Midbrain (tissue), 1 donor: ENCODE measurements at regions not wholly inside any gene's neighbourhood (a gene's known extent, or its start where the extent isn't known, plus 50 kb on each side); places are given as distances from the start of the nearest gene placed in this dataset.

ENCODE experiments used
- DNase-seq: peaks from one replicate; lab custom pipeline; 2025; lab: John Stamatoyannopoulos, UW

DNA sequence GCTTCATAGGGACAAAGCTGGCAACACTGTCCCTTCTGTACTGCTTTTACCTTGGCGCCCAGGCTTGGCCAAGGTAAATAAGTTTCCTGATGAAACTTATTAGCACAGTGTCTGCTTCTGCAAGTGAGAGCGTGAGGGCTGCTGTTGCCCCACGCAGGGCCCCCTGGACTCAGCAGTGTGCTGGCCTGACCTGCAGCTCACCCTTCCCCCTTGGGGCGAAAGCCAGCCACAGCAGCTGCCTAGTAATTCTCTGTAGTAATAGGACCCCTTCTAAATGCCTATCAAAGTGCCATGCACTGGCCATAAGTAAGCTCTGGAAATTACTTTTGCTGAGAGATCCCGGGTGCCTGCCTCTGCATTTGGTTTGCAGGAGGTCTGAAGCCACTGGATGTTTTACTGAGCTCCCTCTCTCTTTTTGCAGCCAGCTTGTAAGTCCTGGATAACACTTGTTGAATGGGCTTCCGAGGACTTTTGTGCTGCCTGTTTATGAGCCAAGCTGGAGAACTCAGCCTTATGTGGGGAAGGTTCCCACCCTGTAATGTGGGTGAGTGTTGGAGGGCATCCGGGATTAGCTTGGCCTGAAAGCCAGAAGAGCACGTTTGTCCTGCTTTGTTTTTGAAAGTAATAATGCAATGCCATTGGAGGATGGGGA, 293.9 kb downstream of the C7orf25 start:
- no peak for DNase-seq

DNA sequence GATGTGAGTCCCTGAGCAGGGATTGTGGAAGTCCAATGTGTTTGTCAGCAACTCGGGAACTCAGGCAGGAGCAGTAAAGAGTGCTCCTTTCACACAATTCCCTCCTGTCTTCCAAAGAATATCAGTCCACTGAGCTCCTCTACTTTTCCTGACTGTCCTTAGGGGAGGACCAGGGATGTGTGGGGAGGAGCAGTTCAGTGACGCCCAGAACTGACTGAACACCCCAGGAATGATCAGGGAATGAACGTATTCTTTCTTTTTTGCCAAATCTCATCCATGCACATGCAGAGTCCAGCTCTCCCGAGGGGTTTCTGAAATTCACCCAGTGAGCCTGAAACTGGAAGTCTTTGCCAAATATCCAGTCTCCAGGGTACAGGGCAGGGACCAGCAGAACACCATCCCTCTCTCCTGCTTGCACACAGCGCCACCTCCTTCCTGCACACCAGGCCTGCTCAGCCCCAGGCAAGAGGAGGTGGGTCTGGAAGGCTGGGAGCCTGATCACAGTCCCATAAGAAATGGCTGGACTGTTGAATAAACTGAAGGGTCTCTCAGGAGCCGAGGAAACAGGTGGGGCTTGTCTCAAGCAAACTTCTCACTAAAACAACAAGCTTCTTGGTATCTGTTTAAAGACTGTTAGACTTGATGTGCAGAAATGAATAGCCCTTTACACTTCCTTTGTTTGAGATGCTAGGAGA, 294.7 kb downstream of the C7orf25 start:
- no peak for DNase-seq

DNA sequence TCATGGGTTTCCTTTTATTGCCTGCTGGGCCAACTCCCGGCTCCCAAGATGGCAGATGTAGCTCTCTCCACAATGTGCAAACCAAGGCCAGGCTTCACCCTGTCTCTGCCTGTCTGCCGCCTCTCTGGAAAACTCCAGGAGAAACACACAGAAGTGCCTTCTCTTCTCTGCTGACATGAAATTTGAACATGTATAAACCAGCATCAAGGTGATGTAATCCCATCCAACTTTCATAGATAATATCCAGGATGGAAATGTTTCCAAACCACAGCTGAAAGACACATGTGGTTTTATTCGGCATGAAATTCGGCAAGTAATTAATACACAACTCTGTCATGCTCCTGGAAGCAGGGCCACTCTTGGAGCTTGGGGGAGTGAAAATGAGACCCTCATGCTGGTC, 297.2 kb downstream of the C7orf25 start:
- DNase-seq = no peak

DNA sequence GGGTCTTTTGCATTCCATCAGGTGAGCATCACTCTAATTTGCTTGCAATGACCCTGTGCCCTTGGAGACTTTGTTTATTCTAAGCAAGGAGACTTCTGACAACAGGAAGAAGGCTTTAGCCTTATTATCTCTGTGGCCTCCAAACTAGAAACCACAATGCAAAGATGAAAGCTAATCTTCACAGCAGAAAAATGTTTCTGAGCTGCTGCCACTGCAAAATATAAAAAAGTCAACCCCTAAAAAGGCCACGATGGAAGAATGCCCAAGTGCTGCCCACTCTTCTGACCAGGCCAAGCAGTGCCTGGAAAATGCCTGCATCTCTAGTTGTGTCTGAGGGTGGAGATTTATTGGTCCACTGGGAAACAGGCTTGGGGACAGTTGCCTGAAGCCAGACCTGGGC, 299.9 kb downstream of the C7orf25 start:
- DNase-seq = no peak

DNA sequence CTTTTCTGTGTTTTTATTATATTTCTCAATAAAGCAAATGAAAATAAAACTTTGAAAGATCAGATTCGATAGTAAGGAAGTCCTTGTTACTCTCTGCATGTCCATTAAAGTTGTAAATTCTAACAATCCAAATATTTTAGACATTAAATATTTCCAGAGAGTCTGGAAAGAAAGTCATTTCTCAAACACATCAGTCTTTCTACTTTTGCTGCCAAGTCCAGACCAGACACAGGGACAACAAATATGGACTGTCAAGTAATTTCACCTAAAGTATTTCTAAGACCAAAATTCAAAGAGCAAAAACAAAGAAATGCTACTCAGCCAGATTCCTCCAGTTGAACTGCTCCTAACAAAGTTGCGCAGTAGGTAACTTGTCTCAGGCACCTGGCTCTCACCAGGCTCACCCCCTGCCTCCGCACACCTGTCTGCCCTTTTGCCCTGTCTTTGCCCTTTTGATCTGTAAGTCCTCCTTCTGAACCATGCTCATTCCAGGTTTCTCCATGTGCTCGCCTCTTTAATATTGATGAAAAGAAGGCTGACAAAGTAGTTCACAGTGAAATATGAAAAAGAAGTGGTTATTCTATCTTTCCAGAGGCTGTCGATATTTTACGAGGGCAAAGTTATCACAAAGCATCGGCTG, 300.5 kb downstream of the C7orf25 start:
- DNase-seq = no peak

DNA sequence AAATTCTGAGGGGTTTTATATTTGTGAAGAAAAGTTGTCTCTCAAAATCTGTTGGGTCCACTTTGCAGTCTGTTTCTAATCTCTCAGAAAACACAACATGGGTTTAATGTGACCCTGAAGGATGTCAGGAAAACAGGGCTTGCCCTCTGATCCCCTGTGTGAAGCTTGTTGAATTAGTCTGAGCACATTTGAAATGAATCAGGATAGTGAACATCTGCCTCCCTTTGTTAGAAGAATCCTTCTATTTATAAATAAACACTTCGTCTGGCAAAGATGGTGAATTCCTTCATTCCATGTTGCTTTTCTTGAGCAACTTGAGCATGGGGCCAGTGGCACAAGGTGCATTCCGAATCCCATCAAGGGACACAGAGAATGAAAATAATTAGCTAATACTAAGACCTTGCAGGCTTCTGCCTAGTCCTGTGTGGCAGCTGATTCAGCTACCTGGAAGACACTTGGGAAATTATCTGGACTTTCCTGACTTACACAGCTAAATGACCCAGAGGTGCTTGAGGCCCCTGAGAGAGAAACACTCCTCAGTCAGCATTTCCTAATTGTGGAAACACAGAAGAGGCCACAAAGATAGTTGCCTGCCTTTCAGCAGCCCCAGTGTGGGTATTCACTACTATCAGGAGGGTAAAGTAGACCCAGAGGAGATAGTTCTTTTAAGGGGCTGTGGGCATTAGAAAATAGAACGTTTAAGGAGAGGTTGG, 305.5 kb downstream of the C7orf25 start:
- DNase-seq = no peak

DNA sequence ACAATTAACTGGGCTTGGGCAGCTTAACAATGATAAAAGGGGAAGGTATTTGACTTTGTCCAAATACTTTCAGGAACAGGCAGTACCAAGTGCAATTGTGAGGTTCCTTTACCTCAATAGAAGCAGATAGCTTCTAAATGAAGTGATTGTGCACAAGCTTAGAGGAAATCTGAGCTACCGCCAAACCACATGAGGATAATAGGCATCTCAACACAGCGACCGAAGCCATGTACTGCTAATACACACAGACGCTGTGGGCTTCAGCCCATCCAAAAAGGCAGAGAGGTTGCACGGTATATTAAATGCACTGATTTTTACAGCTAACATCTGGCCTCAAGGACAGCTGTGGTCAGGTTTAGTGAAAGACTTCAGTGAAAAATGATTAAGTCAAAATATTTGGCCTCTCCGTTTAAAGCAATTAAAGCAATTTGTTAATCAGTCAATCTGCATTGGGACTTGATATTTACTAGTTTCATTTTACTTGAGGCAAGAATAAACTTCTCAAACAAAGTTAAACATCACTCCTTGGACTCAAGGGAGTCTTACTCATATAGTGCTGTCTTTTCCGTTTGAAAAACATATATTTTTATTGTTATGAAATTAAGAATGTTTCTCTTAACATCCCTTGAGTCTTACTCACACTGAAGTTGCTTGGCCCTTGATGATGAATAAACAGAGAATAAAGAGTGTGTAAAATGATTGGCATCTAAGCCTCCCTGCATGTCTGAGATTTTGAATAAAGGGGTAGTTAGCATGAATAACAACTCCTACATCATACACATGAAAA, 306.3 kb downstream of the C7orf25 start:
- DNase-seq = peak; percentile 14

DNA sequence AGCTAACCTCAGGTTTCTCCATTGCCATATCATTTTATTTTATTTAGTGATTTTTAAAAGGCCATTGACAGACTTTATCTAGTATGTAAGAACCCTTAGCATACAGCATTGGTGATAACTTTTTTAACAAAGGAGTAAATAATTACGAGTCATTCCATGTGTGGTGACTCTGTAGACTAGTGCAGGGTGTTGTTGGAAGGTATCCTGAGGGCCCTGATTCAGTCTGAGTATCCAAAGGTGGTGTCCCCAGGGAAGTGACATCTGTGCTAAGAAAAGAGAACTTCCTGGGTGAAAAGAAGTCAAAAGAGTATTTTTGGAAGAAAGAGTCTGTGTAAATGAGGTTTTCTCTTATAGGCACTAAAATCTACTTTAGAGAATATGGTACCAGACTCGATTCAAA, 308.4 kb downstream of the C7orf25 start:
- DNase-seq = no peak

DNA sequence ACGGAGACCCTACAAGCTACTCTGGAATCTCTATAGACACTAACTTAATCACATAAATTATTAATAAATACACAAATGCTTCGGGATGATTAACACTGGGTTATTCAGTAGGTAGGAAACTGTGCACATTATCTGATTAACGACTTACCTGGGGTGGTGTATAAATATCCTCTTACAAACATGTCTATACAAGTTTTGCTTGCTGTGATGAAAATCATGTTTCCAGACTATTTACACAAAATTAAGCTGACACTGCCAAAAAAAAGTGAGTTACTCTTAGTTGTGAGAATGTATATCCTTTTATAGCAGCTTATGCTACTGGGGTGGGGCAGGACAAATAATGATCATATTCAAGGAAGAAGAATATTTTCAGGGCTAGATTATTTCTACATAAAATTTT, 314.6 kb downstream of the C7orf25 start:
- no peak for DNase-seq

DNA sequence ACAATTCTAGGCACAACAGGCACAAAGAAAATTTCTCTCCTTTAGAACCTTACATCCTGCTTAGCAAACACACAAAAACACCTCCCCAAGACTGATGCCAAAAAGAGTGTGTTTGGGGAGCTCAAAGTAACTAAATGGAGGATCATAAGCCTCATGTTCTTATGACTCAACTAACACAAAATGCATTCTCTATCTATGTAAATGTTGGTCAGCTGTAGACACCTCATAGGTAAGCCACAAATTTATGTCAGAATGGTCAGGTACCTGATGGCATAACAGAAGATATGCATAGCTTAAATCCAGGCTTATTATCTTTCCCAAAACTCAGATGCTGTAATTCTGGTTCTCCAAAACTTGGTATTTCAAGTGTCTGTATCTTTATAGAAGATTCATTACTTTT, 315.1 kb downstream of the C7orf25 start:
- DNase-seq = no peak

DNA sequence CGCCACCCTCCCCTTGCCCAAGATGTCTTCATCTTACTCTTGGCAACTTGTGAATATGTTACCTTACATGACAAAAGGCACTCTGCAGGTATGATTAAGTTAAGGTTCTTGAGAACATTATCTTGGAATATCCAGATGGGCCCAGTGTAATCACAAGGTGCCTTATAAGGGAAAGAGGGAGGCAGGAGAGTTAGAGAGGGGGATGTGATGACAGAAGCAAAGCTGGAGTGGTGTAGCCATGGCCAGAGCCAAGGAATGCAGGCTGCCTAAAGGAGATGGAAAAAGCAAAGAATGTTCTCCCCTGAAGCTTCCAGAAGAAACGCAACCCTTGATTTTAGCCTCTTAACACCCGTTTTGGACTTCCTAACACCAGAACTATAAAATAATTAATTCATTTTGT, 318.0 kb downstream of the C7orf25 start:
- no peak for DNase-seq

DNA sequence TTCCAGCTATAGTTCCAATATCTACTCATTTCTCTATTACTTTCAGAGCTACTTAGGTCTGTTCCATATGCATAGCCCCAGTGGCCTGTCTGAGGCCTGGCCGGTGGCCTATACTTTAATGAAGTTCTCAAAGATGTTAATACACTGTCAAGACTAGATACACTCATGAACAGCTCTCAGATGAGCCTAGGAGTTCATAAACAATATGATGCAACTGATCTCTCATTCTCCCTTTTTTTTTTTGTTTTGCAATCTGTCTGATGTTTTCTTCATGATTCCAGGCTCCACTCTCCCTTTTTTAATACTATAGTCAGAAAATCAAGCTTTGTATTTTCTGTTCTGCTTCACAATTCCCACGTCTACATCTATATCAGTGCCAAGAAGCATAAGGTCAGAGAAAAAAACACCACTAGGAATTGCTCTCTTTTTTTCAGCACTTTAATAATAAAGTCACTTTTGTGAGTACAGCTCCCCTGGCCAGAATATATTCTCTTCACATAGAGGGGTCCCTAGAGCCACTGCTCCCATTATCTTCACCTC, 321.0 kb downstream of the C7orf25 start:
- DNase-seq = no peak

DNA sequence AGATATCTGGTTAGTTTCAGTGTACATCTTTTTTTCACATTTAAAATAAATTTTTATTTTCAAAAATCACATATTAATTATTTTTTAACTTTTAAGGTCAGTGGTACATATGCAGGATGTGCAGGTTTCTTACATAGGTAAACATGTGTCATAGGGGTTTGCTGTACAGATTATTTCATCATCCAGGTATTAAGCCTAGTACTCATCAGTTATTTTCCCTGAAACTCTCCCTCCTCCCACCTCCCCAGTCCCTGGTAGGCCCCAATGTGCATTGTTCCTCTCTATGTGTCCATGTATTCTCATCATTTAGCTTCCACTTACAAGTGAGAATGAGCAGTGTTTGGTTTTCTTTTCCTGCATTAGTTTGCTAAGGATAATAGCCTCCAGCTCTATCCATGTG, 323.0 kb downstream of the C7orf25 start:
- no peak for DNase-seq

DNA sequence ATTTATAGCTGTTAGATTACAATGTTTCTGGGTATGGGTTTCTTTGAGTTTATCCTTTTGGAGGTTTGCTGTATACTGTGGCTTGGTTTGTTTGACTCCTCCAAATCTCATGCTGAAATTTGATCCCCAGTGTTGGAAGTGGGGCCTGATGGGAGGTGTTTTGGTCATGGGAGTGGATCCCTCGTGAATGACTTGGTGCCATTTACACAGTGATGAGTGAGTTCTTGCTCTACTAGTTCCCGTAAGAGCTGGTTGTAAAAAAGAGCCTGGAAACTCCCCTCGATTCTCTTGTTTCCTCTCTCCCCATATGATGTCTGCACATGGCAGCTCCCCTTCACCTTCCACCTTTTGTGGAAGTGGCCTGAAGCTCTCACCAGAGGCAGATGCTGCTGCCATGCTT, 324.1 kb downstream of the C7orf25 start:
- no peak for DNase-seq

DNA sequence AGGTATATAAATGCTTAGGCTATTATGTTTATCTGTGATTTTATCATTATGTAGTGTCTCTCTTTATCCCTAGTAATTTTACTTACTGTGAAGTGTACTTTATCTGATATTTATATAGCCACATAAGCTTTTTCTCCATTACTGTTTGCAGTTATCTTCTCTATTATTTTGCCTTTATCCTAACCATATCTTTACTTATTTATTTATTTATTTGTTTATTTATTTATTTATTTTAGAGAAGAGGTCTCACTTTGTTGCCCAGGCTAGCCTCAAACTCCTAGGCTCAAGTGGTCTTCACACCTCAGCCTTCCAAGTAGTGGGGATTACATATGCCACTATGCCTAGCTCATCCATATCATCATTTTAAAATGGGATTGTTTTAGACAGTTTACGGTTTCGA, 331.8 kb downstream of the C7orf25 start:
- no peak for DNase-seq

DNA sequence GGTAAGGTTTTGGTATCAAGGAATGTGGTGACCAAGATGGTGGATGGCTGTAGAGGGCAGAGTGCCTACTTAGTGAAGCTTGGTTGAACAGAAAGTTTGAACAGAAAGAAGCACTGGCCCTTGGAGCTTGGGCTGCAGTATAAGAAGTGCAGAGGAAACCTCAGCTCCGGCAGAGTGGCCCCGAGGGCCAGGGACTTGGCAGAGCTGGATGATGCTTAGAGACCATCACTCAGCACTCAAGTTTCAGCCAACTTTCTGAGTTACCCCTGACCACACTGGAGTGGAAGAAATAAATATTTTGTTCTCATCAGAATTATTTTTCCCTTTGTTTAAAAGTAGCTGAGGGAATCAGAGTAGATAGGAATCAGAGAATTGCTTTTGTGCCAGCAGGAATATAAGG, 336.7 kb downstream of the C7orf25 start:
- DNase-seq = no peak

DNA sequence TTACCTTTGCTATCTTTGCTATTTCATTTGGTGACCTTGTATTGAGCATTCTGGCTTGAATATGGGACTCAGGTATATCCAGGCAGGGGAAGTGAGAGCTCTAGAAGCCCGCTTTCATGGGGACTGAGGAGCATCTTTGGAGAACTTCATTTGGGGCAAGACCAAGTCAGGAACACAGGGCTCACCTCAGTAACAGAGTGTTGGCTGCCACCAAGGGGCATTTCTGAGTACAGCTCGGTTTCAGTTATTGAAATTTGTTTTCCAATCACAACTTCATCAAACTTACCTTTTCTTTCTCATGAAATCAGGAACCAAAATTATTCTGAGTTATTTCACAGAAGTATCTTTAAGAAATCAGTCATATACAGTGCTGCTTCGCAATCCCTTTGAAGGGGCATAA, 337.2 kb downstream of the C7orf25 start:
- no peak for DNase-seq

DNA sequence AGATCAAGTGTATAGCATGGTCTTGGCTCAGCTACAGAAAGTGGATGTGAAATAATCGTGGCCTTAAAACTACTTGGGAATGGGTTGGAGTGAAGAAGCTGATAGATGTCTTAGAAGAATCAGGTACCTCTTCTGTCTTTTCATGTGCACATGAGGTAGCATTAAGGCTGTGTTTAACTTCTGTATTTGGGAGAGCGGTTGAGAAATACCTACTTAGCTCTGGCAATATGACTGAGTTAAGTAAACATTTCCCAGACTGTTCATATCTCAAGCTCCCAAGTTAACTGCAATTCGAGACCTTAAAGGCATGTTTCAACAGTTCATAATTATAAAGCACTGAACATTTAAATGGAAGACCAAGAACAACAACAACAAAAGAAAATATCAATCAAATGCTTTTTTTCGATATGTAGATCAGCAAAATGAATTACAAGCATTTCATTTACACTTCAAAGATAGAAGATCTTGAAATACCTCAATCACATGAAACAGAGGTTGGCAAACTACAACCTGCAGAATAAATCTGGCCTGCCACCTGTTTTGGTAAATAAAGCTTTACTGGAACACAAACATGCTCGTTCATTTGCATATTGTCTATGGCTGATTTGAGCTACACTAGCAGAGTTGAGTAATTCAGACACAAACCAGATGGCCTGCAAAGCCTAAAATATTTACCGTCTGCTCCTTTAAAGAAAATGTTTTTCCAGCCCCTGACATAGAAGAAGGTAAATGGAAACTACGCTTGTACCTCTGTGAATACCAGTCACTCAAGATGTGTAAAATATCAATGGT, 337.1 kb upstream of the GLI3 start:
- no peak for DNase-seq

DNA sequence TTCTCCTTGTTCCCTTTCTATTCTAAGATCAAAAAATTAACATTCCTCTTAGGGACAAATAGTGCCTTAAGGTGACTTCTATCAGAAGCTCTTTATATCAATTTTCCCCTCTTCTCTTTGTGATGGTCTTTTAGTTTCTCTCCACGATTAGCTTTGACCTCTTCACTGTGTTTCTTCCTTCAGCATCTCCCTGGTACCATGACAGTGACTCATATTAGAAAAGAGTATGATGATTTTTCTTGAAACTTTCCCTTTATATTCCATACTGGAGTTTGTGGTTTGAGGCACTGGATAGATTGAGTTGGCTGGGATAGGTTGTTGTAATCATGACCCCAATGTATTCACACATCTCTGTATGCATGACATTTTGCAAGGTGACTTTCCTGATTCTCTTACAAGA, 335.6 kb upstream of the GLI3 start:
- no peak for DNase-seq

DNA sequence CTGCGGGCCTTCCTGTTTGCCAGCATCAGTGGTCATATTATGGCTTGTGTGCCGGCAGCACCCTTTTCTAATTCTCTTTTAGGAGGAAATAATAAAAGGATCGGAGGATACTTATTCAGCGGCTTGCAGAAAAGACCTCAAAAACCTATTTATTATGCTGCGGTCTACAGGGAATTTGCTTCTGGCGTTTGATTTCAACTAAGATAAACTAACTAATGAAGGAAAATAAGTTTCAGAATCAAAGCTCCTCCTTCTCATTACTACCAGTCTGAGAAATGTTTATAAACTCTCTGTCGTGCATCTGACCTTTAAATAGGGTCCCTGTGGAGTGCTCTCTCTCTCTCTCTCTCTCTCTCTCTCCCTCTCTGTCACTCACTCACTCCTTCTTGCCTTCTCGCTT, 335.0 kb upstream of the GLI3 start:
- no peak for DNase-seq

DNA sequence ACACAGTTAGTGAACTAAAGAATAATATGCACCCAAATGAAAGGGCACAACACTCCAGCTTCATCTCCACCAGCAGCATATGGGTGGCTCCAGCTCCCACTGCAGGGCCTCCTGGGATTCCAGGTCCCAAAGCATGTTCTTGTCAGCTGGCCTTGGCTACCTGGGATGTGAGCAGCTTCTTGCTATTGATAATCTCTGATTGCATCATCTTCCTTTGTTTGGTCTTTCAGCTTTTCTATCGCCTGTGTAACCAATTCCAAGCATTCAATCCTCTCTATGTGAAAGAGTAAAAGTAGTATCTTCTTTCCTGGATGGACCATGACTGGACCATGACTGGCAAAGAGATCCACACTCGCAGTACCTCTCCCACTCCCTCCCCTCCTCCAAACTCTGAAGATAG, 333.9 kb upstream of the GLI3 start:
- DNase-seq = no peak
